HEK293 (cell line): ENCODE measurements at regions not wholly inside any gene's neighbourhood (a gene's known extent, or its start where the extent isn't known, plus 50 kb on each side); places are given as distances from the start of the nearest gene placed in this dataset.

ENCODE experiments used
- KLF16 ChIP-seq: fragments of 450-650 bp; formaldehyde crosslinking; IDR thresholded peaks from 2 replicates; pipeline ENCODE4 v1.5.1; 2017; ENCODE audit warnings: missing biosample characterization, missing genetic modification characterization
- MYNN ChIP-seq: fragments of 450-650 bp; formaldehyde crosslinking; IDR thresholded peaks from 2 replicates; pipeline ENCODE4 v1.5.1; 2016; ENCODE audit warnings: missing biosample characterization, missing genetic modification characterization, borderline replicate concordance
- PRDM1 ChIP-seq: fragments of 450-650 bp; formaldehyde crosslinking; IDR thresholded peaks from 2 replicates; pipeline ENCODE4; 2016; ENCODE audit warnings: missing biosample characterization, missing genetic modification characterization
- TCF7L2 ChIP-seq: IDR thresholded peaks from 2 replicates; pipeline ENCODE4 v1.6.1; 2011; ENCODE audit warnings: low read depth, mild to moderate bottlenecking, inconsistent platforms, low read length, moderate library complexity, borderline replicate concordance
- TSHZ1 ChIP-seq: fragments of 450-650 bp; formaldehyde crosslinking; IDR thresholded peaks from 2 replicates; pipeline ENCODE4 v1.5.1; 2016; ENCODE audit warnings: missing biosample characterization, missing genetic modification characterization, borderline replicate concordance
- YY1 ChIP-seq: fragments of 450-650 bp; formaldehyde crosslinking; IDR thresholded peaks from 2 replicates; pipeline ENCODE4 v1.5.1; 2018; ENCODE audit warnings: missing biosample characterization, missing genetic modification characterization
- ZNF121 ChIP-seq: fragments of 450-650 bp; formaldehyde crosslinking; IDR thresholded peaks from 2 replicates; pipeline ENCODE4 v1.5.1; 2016; ENCODE audit warnings: missing biosample characterization, missing genetic modification characterization
- ZNF184 ChIP-seq: fragments of 450-650 bp; IDR thresholded peaks from 2 replicates; pipeline ENCODE4 v1.5.1; 2018; ENCODE audit warnings: missing biosample characterization, mild to moderate bottlenecking, missing genetic modification characterization
- ZNF274 ChIP-seq, 2 experiments: fragments of 200-500 bp in 1 of 2; fragments of 450-650 bp in 1 of 2; sonication (Bioruptor generic) in 1 of 2; formaldehyde crosslinking in 1 of 2; IDR thresholded peaks; 2 replicates each; pipeline versions ENCODE4 v1.5.1 to v1.6.1; 2014 to 2016; ENCODE audit warnings: borderline replicate concordance in 1 of 2, inconsistent platforms in 1 of 2, low read length in 1 of 2, missing biosample characterization in 1 of 2, missing genetic modification characterization in 1 of 2
- ZNF707 ChIP-seq: fragments of 450-650 bp; formaldehyde crosslinking; IDR thresholded peaks from 2 replicates; pipeline ENCODE4 v1.5.1; 2016; ENCODE audit warnings: missing biosample characterization, missing genetic modification characterization
- ZNF843 ChIP-seq: fragments of 450-650 bp; formaldehyde crosslinking; IDR thresholded peaks from 2 replicates; pipeline ENCODE4 v1.5.1; 2016; ENCODE audit warnings: missing biosample characterization, missing genetic modification characterization
- TF ChIP-seq, protein P1 (sequence below): fragments of 450-650 bp; formaldehyde crosslinking; IDR thresholded peaks from 2 replicates; pipeline ENCODE4 v1.5.1; 2016; ENCODE audit warnings: missing biosample characterization, missing genetic modification characterization
- TF ChIP-seq, protein P2 (sequence below): fragments of 450-650 bp; formaldehyde crosslinking; IDR thresholded peaks from 2 replicates; pipeline ENCODE4 v1.5.1; 2016; ENCODE audit warnings: missing biosample characterization, missing genetic modification characterization

- TF ChIP-seq, protein P1, sequence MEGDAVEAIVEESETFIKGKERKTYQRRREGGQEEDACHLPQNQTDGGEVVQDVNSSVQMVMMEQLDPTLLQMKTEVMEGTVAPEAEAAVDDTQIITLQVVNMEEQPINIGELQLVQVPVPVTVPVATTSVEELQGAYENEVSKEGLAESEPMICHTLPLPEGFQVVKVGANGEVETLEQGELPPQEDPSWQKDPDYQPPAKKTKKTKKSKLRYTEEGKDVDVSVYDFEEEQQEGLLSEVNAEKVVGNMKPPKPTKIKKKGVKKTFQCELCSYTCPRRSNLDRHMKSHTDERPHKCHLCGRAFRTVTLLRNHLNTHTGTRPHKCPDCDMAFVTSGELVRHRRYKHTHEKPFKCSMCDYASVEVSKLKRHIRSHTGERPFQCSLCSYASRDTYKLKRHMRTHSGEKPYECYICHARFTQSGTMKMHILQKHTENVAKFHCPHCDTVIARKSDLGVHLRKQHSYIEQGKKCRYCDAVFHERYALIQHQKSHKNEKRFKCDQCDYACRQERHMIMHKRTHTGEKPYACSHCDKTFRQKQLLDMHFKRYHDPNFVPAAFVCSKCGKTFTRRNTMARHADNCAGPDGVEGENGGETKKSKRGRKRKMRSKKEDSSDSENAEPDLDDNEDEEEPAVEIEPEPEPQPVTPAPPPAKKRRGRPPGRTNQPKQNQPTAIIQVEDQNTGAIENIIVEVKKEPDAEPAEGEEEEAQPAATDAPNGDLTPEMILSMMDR (tag by site-specific recombination), result no peak
- TF ChIP-seq TSHZ1 (tag by site-specific recombination) (no peak), ZNF707 (no peak), KLF16 (no peak), YY1 (tag by site-specific recombination) (no peak), ZNF184 (tag by site-specific recombination) (no peak), ZNF121 (no peak), PRDM1 (tag by site-specific recombination) (no peak), MYNN (no peak), ZNF843 (tag by site-specific recombination) (no peak), TCF7L2 (no peak), ZNF274 (IDR thresholded peaks at IDR 0.05; ENCODE audit: low read length) (no peak), ZNF274 (tag by site-specific recombination; IDR thresholded peaks at IDR 0.05; ENCODE audit: borderline replicate concordance) (no peak)
- TF ChIP-seq, protein P2, sequence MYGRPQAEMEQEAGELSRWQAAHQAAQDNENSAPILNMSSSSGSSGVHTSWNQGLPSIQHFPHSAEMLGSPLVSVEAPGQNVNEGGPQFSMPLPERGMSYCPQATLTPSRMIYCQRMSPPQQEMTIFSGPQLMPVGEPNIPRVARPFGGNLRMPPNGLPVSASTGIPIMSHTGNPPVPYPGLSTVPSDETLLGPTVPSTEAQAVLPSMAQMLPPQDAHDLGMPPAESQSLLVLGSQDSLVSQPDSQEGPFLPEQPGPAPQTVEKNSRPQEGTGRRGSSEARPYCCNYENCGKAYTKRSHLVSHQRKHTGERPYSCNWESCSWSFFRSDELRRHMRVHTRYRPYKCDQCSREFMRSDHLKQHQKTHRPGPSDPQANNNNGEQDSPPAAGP (tag by site-specific recombination), result no peak
Observed at GRCh38 chr10:9379183-9379582, 1324.7 kb downstream of the GATA3 start.
